ENCODE measurements at regions not wholly inside any gene's neighbourhood (a gene's known extent, or its start where the extent isn't known, plus 50 kb on each side); places are given as distances from the start of the nearest gene placed in this dataset.

GRCh38 chr4:160772668-160773067 is 1391.1 kb downstream of the FSTL5 start:
- CTCF ChIA-PET, result no interaction called here
- no CpG with 5 or more reads among the region's 2 CpGs for WGBS (ENCODE audit: insufficient coverage)
- H3K27ac ChIP-seq (ENCODE audit: low read length in 2 of 2), result no peak overlapping the region
- no peaks in the 10 kb centered on the region for H3K9me3 Mint-ChIP-seq (ENCODE audit: insufficient read depth)
- intact Hi-C loops (cut with micrococcal nuclease), result no loop called here
- H4K20me1 ChIP-seq (ENCODE audit: control insufficient read depth, insufficient read depth, low read length, poor library complexity, severe bottlenecking), result no peaks in the 10 kb centered on the region
- no peak overlapping the region for H3K27ac Mint-ChIP-seq
- no peak for ATAC-seq (ENCODE audit: low read depth)
- no peaks in the 10 kb centered on the region for H3K27me3 ChIP-seq (replicated peaks in 1 of 4; ENCODE audit: control extremely low read depth in 1 of 4, control insufficient read depth in 3 of 4, insufficient read depth in 4 of 4, low read length in 3 of 4)
- H3K36me3 ChIP-seq (replicated peaks in 1 of 2; ENCODE audit: control extremely low read depth in 1 of 2, control insufficient read depth in 1 of 2, extremely low read depth in 1 of 2, insufficient read depth in 2 of 2, low read length in 1 of 2), result no peaks in the 10 kb centered on the region
- H3K4me3 Mint-ChIP-seq, result no peak overlapping the region
- POLR2A ChIA-PET, result no interaction called here
- H3K4me2 ChIP-seq (replicated peaks; ENCODE audit: low read depth, low read length, poor library complexity, severe bottlenecking), result no peak overlapping the region
- H3K27me3 Mint-ChIP-seq, result no peaks in the 10 kb centered on the region
- no peak for DNase-seq
- H3K4me3 ChIP-seq (ENCODE audit: control extremely low read depth in 1 of 5, extremely low read depth in 1 of 5, insufficient read depth in 1 of 5, low read depth in 2 of 5, low read length in 4 of 5), result no peak overlapping the region
- no peaks in the 10 kb centered on the region for H3K4me1 ChIP-seq (ENCODE audit: control insufficient read depth in 2 of 2, insufficient read depth in 2 of 2, low read length in 2 of 2)
- no peaks in the 10 kb centered on the region for H3K79me2 ChIP-seq (ENCODE audit: control insufficient read depth, insufficient read depth, low read length)
- H3K4me1 Mint-ChIP-seq, result no peaks in the 10 kb centered on the region
- no peak for TF ChIP-seq EZH2 (IDR thresholded peaks at IDR 0.05; ENCODE audit: borderline replicate concordance, insufficient read depth, low read depth, low read length, poor library complexity, severe bottlenecking)
- no peak for TF ChIP-seq CTCF (IDR thresholded peaks at IDR 0.05)
- H2AFZ ChIP-seq (ENCODE audit: insufficient read depth, low read depth, low read length, poor library complexity, severe bottlenecking), result no peak overlapping the region
- H3K9ac ChIP-seq (ENCODE audit: low read length), result no peak overlapping the region
- no peaks in the 10 kb centered on the region for H3K9me3 ChIP-seq (ENCODE audit: control extremely low read depth in 1 of 3, control insufficient read depth in 2 of 3, insufficient read depth in 1 of 3, low read length in 2 of 3)

- Mint-ChIP-seq H3K4me1 (no peaks in the 10 kb centered on the region), H3K27me3 (no peaks in the 10 kb centered on the region), H3K4me3 (no peak overlapping the region), H3K9me3 (ENCODE audit: insufficient read depth) (peaks cover 10% of the 10 kb centered on the region), H3K27ac (no peak overlapping the region)
- TF ChIP-seq CTCF (IDR thresholded peaks at IDR 0.05), result no peak
- no peak for TF ChIP-seq EZH2 (IDR thresholded peaks at IDR 0.05; ENCODE audit: borderline replicate concordance, insufficient read depth, low read depth, low read length, poor library complexity, severe bottlenecking)
- Histone ChIP-seq H3K9me3 (ENCODE audit: control extremely low read depth in 1 of 3, control insufficient read depth in 2 of 3, insufficient read depth in 1 of 3, low read length in 2 of 3) (peaks cover 0 to 3% (median 2%) of the 10 kb centered on the region in 3 donors), H4K20me1 (ENCODE audit: control insufficient read depth, insufficient read depth, low read length, poor library complexity, severe bottlenecking) (no peaks in the 10 kb centered on the region), H2AFZ (ENCODE audit: insufficient read depth, low read depth, low read length, poor library complexity, severe bottlenecking) (no peak overlapping the region), H3K4me1 (ENCODE audit: control insufficient read depth in 2 of 2, insufficient read depth in 2 of 2, low read length in 2 of 2) (no peaks in the 10 kb centered on the region), H3K36me3 (replicated peaks in 1 of 2; ENCODE audit: control extremely low read depth in 1 of 2, control insufficient read depth in 1 of 2, extremely low read depth in 1 of 2, insufficient read depth in 2 of 2, low read length in 1 of 2) (no peaks in the 10 kb centered on the region), H3K27ac (ENCODE audit: low read length in 2 of 2) (no peak overlapping the region), H3K9ac (ENCODE audit: low read length) (no peak overlapping the region), H3K4me2 (replicated peaks; ENCODE audit: low read depth, low read length, poor library complexity, severe bottlenecking) (no peak overlapping the region), H3K27me3 (replicated peaks in 1 of 4; ENCODE audit: control extremely low read depth in 1 of 4, control insufficient read depth in 3 of 4, insufficient read depth in 4 of 4, low read length in 3 of 4) (no peaks in the 10 kb centered on the region), H3K4me3 (ENCODE audit: control extremely low read depth in 1 of 5, extremely low read depth in 1 of 5, insufficient read depth in 1 of 5, low read depth in 2 of 5, low read length in 4 of 5) (no peak overlapping the region), H3K79me2 (ENCODE audit: control insufficient read depth, insufficient read depth, low read length) (no peaks in the 10 kb centered on the region)
- ChIA-PET CTCF (no interaction called here), POLR2A (no interaction called here)
- DNase-seq (no peak), ATAC-seq (ENCODE audit: low read depth) (no peak)
- intact Hi-C loops (cut with micrococcal nuclease), result no loop called here
These were observed 1368.6 kb downstream of the FSTL5 start for GRCh38 chr4:160795216-160795615.

Data from B cell (primary cell).